Neuronal stem cell (in vitro differentiated cells): ENCODE measurements at regions not wholly inside any gene's neighbourhood (a gene's known extent, or its start where the extent isn't known, plus 50 kb on each side); places are given as distances from the start of the nearest gene placed in this dataset.

Source experiments
- DNase-seq: peaks from one replicate; pipeline ENCODE4 v3.0.0-alpha.2; 2013; ENCODE audit warnings: low spot score
- H2AFZ ChIP-seq: one replicate; pipeline ENCODE4 v1.6.1; 2013; ENCODE audit warnings: mild to moderate bottlenecking, low read length, inconsistent platforms
- H2AK5ac ChIP-seq: 2 replicates; pipeline ENCODE4 v1.6.1; 2013; ENCODE audit warnings: low read depth, mild to moderate bottlenecking, inconsistent platforms, low read length, moderate library complexity, mixed read lengths
- H2BK120ac ChIP-seq: 2 replicates; pipeline ENCODE4 v1.6.1; 2013; ENCODE audit warnings: low read depth, mild to moderate bottlenecking, inconsistent platforms, low read length, moderate library complexity, mixed read lengths
- H2BK12ac ChIP-seq: one replicate; pipeline ENCODE4 v1.6.1; 2013; ENCODE audit warnings: low read length, inconsistent platforms
- H2BK15ac ChIP-seq: 2 replicates; pipeline ENCODE4 v1.6.1; 2013; ENCODE audit warnings: mild to moderate bottlenecking, low read length, inconsistent platforms, mixed read lengths
- H2BK5ac ChIP-seq: one replicate; pipeline ENCODE4 v1.6.1; 2013; ENCODE audit warnings: inconsistent platforms, mild to moderate bottlenecking, low read length, moderate library complexity
- H3K14ac ChIP-seq: one replicate; pipeline ENCODE4 v1.6.1; 2013; ENCODE audit warnings: low read length, inconsistent platforms
- H3K18ac ChIP-seq: 2 replicates; pipeline ENCODE4 v1.6.1; 2013; ENCODE audit warnings: low read length, inconsistent platforms
- H3K23ac ChIP-seq: 2 replicates; pipeline ENCODE4 v1.6.1; 2013; ENCODE audit warnings: low read depth, mild to moderate bottlenecking, mixed read lengths, low read length, inconsistent platforms; ENCODE audit not compliant: poor library complexity
- H3K27ac ChIP-seq: replicated peaks from 3 replicates; pipeline ENCODE4 v1.5.1; 2013; ENCODE audit warnings: low read length, inconsistent platforms
- H3K27me3 ChIP-seq, 3 experiments: 2 replicates each; pipeline ENCODE4 v1.6.1; 2013; ENCODE audit warnings: low read length in 3 of 3, mild to moderate bottlenecking in 2 of 3, inconsistent platforms in 1 of 3, low read depth in 1 of 3, mixed read lengths in 1 of 3, moderate library complexity in 1 of 3; ENCODE audit not compliant: control insufficient read depth in 3 of 3, insufficient read depth in 3 of 3
- H3K36me3 ChIP-seq, 2 donors: replicated peaks in 1 of 2; 2 replicates each; pipeline ENCODE4 v1.6.1; 2013; ENCODE audit warnings: low read length in 2 of 2; ENCODE audit not compliant: control insufficient read depth in 2 of 2, insufficient read depth in 2 of 2
- H3K4ac ChIP-seq: 2 replicates; pipeline ENCODE4 v1.6.1; 2013; ENCODE audit warnings: inconsistent platforms, mild to moderate bottlenecking, low read length, moderate library complexity
- H3K4me1 ChIP-seq, 2 donors: 1 replicate in 1 of 2; 2 replicates in 1 of 2; pipeline ENCODE4 v1.6.1; 2013; ENCODE audit warnings: low read length in 2 of 2, low read depth in 1 of 2; ENCODE audit not compliant: control insufficient read depth in 2 of 2, insufficient read depth in 1 of 2
- H3K4me2 ChIP-seq: one replicate; pipeline ENCODE4 v1.6.1; 2013; ENCODE audit warnings: mild to moderate bottlenecking, low read length, inconsistent platforms; ENCODE audit not compliant: insufficient read depth, poor library complexity, severe bottlenecking
- H3K4me3 ChIP-seq, 2 donors: 2 replicates each; pipeline ENCODE4 v1.5.1; 2013; ENCODE audit warnings: low read length in 2 of 2, mild to moderate bottlenecking in 2 of 2, inconsistent platforms in 1 of 2, moderate library complexity in 1 of 2
- H3K79me1 ChIP-seq: one replicate; pipeline ENCODE4 v1.6.1; 2013; ENCODE audit warnings: low read depth, mild to moderate bottlenecking, inconsistent platforms, low read length, moderate library complexity
- H3K9ac ChIP-seq: one replicate; pipeline ENCODE4 v1.6.1; 2013; ENCODE audit warnings: mild to moderate bottlenecking, low read depth, low read length, inconsistent platforms; ENCODE audit not compliant: poor library complexity
- H3K9me3 ChIP-seq, 2 donors: replicated peaks in 1 of 2; 2 replicates each; pipeline versions ENCODE3 to v1.6.1; 2013; ENCODE audit warnings: low read length in 2 of 2, mild to moderate bottlenecking in 2 of 2, inconsistent platforms in 1 of 2, low read depth in 1 of 2, mixed read lengths in 1 of 2, moderate library complexity in 1 of 2; ENCODE audit not compliant: control insufficient read depth in 2 of 2, insufficient read depth in 1 of 2
- H4K8ac ChIP-seq: one replicate; pipeline ENCODE4 v1.6.1; 2013; ENCODE audit warnings: low read depth, mild to moderate bottlenecking, inconsistent platforms, low read length, moderate library complexity
- H4K91ac ChIP-seq: one replicate; pipeline ENCODE4 v1.6.1; 2013; ENCODE audit warnings: low read length, low read depth, mild to moderate bottlenecking, inconsistent platforms; ENCODE audit not compliant: poor library complexity
- WGBS, 2 donors: extraction: QIAGEN DNeasy Blood & Tissue Kit; methylation state at CpG; one replicate each; pipeline ENCODE4 v1.1.7; 2013; ENCODE audit warnings: missing lambda C conversion rate in 2 of 2, mixed read lengths in 1 of 2; ENCODE audit not compliant: insufficient read length in 2 of 2, insufficient replicate concordance in 1 of 2; ENCODE audit errors: extremely low coverage in 2 of 2; 5-methylcytosine and 5-hydroxymethylcytosine counted together

DNA sequence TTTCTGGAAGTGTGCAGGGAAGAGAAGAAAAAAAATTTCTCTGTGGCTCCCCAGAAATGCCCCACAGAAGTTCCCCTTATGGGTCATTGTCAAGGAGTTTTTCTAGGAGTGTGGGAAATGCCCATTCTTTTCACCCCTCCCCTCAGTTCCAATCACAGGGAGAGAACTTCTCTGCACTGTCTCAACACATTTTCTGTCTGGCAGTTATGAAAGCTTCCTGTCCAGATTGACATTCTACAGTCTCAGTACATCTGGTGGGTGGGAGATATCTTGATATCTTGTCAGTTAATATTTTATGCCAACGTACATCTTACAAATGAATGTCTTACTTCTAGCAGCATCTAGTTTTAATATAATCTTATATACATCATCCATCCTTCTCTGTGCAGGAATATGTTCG is 566.8 kb upstream of the AADAT start:
- WGBS, 2 donors: no CpG with 5 or more reads among the region's 2 CpGs
- H2BK15ac ChIP-seq: no peak overlapping the region
- no peaks in the 10 kb centered on the region for H3K79me1 ChIP-seq

DNA sequence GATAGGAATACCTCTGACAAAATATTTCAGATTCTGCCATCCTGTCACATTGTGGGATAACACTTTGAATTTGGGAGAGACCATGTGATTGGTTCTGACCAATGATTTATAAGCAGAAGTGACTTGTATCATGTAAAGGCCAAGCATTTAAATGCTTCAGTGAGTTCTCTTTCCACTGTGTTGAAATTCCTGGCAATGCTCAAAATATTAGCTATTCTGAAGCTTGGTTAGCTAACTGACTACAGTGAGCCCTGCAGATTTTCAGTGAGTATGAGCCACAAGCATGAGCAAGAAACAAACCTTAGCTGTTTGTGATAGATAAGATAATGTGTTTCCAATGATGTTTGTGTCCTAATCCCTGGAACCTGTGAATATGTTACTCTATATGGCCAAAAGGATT is 562.8 kb upstream of the AADAT start:
- no peak overlapping the region for H4K91ac ChIP-seq
- H2AK5ac ChIP-seq: no peak overlapping the region
- H3K4me3 ChIP-seq: no peak overlapping the region
- H3K4me2 ChIP-seq: no peak overlapping the region
- H3K27ac ChIP-seq: no peak overlapping the region
- H2BK5ac ChIP-seq: no peak overlapping the region
- H3K9me3 ChIP-seq: no peaks in the 10 kb centered on the region
- H3K27me3 ChIP-seq: no peaks in the 10 kb centered on the region
- H3K18ac ChIP-seq: no peak overlapping the region
- H3K4me1 ChIP-seq: no peaks in the 10 kb centered on the region
- no peak overlapping the region for H3K23ac ChIP-seq
- H2BK15ac ChIP-seq: no peak overlapping the region
- H3K36me3 ChIP-seq: no peaks in the 10 kb centered on the region
- no peak overlapping the region for H2BK120ac ChIP-seq
- H3K14ac ChIP-seq: no peak overlapping the region
- H2BK12ac ChIP-seq: no peak overlapping the region
- H3K79me1 ChIP-seq: no peaks in the 10 kb centered on the region
- H3K4ac ChIP-seq: no peak overlapping the region
- no peak overlapping the region for H4K8ac ChIP-seq
- no peak overlapping the region for H2AFZ ChIP-seq
- DNase-seq: no peak
- no peak overlapping the region for H3K9ac ChIP-seq

More for the DNA sequence above, 566.8 kb upstream of the AADAT start:
- Histone ChIP-seq H3K14ac (no peak overlapping the region), H3K4me2 (no peak overlapping the region), H3K9me3 (no peaks in the 10 kb centered on the region), H2BK120ac (no peak overlapping the region), H4K8ac (no peak overlapping the region), H3K23ac (no peak overlapping the region), H2BK12ac (no peak overlapping the region), H3K36me3 (no peaks in the 10 kb centered on the region), H3K4me1 (no peaks in the 10 kb centered on the region), H2AK5ac (no peak overlapping the region), H3K4ac (no peak overlapping the region), H2AFZ (no peak overlapping the region), H4K91ac (no peak overlapping the region), H2BK5ac (no peak overlapping the region), H3K4me3 (no peak overlapping the region), H3K27ac (no peak overlapping the region), H3K9ac (no peak overlapping the region), H3K27me3 (no peaks in the 10 kb centered on the region), H3K18ac (no peak overlapping the region)
- no peak for DNase-seq

DNA sequence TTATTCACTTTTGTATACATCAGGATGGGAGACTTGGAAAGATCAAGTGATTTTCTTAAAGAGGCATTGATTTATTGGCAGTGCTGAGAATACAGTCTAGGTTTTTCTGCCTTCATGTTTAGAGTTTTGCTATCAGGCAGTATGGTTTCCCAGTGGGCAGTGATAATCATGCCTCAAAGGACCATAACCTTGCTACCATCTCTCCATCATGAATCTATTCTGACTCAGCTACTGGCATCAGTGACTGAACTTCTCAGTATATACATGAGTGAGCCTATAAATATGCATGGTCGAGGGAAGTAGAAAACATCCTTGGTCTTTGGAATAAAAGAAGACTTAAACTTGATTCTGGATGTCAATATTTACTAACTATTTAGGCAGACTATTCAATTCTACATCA is 562.0 kb upstream of the AADAT start:
- Histone ChIP-seq H3K4me2 (no peak overlapping the region), H3K18ac (no peak overlapping the region), H3K23ac (no peak overlapping the region), H2BK15ac (no peak overlapping the region), H4K91ac (no peak overlapping the region), H2BK5ac (no peak overlapping the region), H3K79me1 (no peaks in the 10 kb centered on the region), H2AK5ac (no peak overlapping the region), H3K4ac (no peak overlapping the region), H3K27me3 (no peaks in the 10 kb centered on the region), H4K8ac (no peak overlapping the region), H3K4me1 (no peaks in the 10 kb centered on the region), H2AFZ (no peak overlapping the region), H2BK120ac (no peak overlapping the region), H3K9me3 (no peaks in the 10 kb centered on the region), H3K14ac (no peak overlapping the region), H3K4me3 (no peak overlapping the region), H3K27ac (no peak overlapping the region), H2BK12ac (no peak overlapping the region), H3K9ac (no peak overlapping the region), H3K36me3 (no peaks in the 10 kb centered on the region)
- no CpG with 5 or more reads among the region's 1 CpG for WGBS, 2 donors
- DNase-seq: no peak

DNA sequence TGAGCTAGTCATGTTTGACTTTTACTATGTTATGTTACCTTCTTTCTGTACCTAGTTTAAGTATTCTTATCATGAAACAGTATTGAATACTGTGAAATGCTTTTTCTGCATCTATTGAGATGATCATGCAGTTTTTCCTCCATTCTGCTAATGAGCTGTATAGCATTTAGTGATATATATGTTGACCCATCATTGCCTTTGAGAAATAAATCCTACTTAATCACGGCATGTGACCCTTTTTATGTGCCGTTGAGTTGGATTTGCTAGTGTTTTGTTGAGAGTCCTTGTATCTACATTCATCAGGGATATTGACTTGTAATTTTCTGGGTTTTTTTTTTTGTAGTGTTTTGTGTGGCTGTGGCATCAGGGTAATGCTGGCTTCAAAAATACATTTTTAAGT is 537.7 kb upstream of the AADAT start:
- no peak overlapping the region for H2BK120ac ChIP-seq
- H2BK15ac ChIP-seq: no peak overlapping the region
- no peaks in the 10 kb centered on the region for H3K36me3 ChIP-seq
- H3K4me2 ChIP-seq: no peak overlapping the region
- no peak overlapping the region for H3K14ac ChIP-seq
- no peaks in the 10 kb centered on the region for H3K27me3 ChIP-seq
- no peak overlapping the region for H3K23ac ChIP-seq
- no peak overlapping the region for H3K18ac ChIP-seq
- no peak overlapping the region for H2AK5ac ChIP-seq
- H3K4me3 ChIP-seq: no peak overlapping the region
- no peak overlapping the region for H4K8ac ChIP-seq
- H2AFZ ChIP-seq: no peak overlapping the region
- no peaks in the 10 kb centered on the region for H3K79me1 ChIP-seq
- no peaks in the 10 kb centered on the region for H3K9me3 ChIP-seq
- H3K27ac ChIP-seq: no peak overlapping the region
- H3K9ac ChIP-seq: no peak overlapping the region
- no peak overlapping the region for H3K4ac ChIP-seq
- H2BK12ac ChIP-seq: no peak overlapping the region
- H2BK5ac ChIP-seq: no peak overlapping the region
- H4K91ac ChIP-seq: no peak overlapping the region
- WGBS, 2 donors: no CpG with 5 or more reads among the region's 2 CpGs
- DNase-seq: no peak
- H3K4me1 ChIP-seq: no peaks in the 10 kb centered on the region
